ENCODE measurements at regions not wholly inside any gene's neighbourhood (a gene's known extent, or its start where the extent isn't known, plus 50 kb on each side); places are given as distances from the start of the nearest gene placed in this dataset.
"Not testable (repeated sequence)": the region's sequence is repeated elsewhere in the genome, so short reads cannot be mapped to it uniquely, and the experiment has no call there.

- not testable (repeated sequence) for TF ChIP-seq POLR2A, POLR2AphosphoS5 (IDR thresholded peaks at IDR 0.05; ENCODE audit: low read depth, low read length)
Measured at GRCh38 chr21:5080015-5080414, 5441.4 kb upstream of the TPTE start.

All from GM12891 (cell line).